SU-DHL-6 (cell line): ENCODE measurements at regions not wholly inside any gene's neighbourhood (a gene's known extent, or its start where the extent isn't known, plus 50 kb on each side); places are given as distances from the start of the nearest gene placed in this dataset.

Experiments used
- H2AFZ ChIP-seq: fragments of 200-600 bp; sonication (generic); 2 replicates; pipeline ENCODE4 v1.6.1; 2014; ENCODE audit warnings: low read depth, mild to moderate bottlenecking, moderate library complexity, mixed read lengths, antibody characterized with exemption, low read length; ENCODE audit not compliant: severe bottlenecking
- H3F3A ChIP-seq: fragments of 200-600 bp; shearing (Covaris generic); 2 replicates; pipeline ENCODE4 v1.6.0; 2016; ENCODE audit warnings: antibody characterized with exemption, mild to moderate bottlenecking; ENCODE audit not compliant: insufficient read depth
- H3K27ac ChIP-seq: fragments of 200-600 bp; sonication (generic); 2 replicates; pipeline ENCODE4 v1.5.1; 2016; ENCODE audit warnings: low read depth, mild to moderate bottlenecking, low read length, moderate library complexity, mixed read lengths
- H3K27me3 ChIP-seq: fragments of 200-600 bp; sonication (generic), shearing (Covaris generic); 2 replicates; pipeline ENCODE4 v1.6.0; 2014; ENCODE audit warnings: mild to moderate bottlenecking, low read length
- H3K36me3 ChIP-seq: fragments of 200-600 bp; sonication (generic); 2 replicates; pipeline ENCODE4 v1.6.1; 2014; ENCODE audit warnings: mild to moderate bottlenecking, low read length, mixed read lengths
- H3K4me2 ChIP-seq: fragments of 300-600, 200-600 bp; shearing (Covaris generic), sonication (generic); 2 replicates; pipeline ENCODE4 v1.6.0; 2014; ENCODE audit warnings: low read length, low read depth, mild to moderate bottlenecking; ENCODE audit not compliant: poor library complexity, severe bottlenecking
- H3K4me3 ChIP-seq: fragments of 200-600 bp; sonication (generic); 2 replicates; pipeline ENCODE4 v1.5.1; 2014; ENCODE audit warnings: antibody characterized with exemption, low read length, mild to moderate bottlenecking, mixed read lengths; ENCODE audit not compliant: insufficient read depth, poor library complexity, severe bottlenecking
- H3K79me2 ChIP-seq: fragments of 200-600 bp; sonication (generic); 2 replicates; pipeline ENCODE4 v1.6.1; 2014; ENCODE audit warnings: mild to moderate bottlenecking, low read length, moderate library complexity; ENCODE audit not compliant: insufficient read depth
- H3K9ac ChIP-seq: fragments of 200-600 bp; sonication (generic); 2 replicates; pipeline ENCODE4 v1.7.0; 2014; ENCODE audit warnings: mild to moderate bottlenecking, low read length
- H3K9me2 ChIP-seq: fragments of 200-600 bp; sonication (generic); replicated peaks from 2 replicates; pipeline ENCODE4 v1.6.1; 2014; ENCODE audit warnings: low read length; ENCODE audit not compliant: insufficient read depth
- H3K9me3 ChIP-seq: fragments of 200-600 bp; sonication (generic); 2 replicates; pipeline ENCODE4 v1.6.1; 2014; ENCODE audit warnings: low read length, mixed read lengths; ENCODE audit not compliant: insufficient read depth
- H4K20me1 ChIP-seq: fragments of 200-600 bp; sonication (generic); 2 replicates; pipeline ENCODE4 v1.6.1; 2014; ENCODE audit warnings: low read depth, mild to moderate bottlenecking, antibody characterized with exemption, low read length, moderate library complexity, mixed read lengths
- EZH2phosphoT487 ChIP-seq: fragments of 200-600 bp; sonication (generic), shearing (Covaris generic); conservative IDR thresholded peaks from 2 replicates; pipeline ENCODE4 v1.6.1; 2018; ENCODE audit warnings: mild to moderate bottlenecking, antibody characterized with exemption, low read length, moderate library complexity, mixed read lengths
- TF ChIP-seq, protein P1 (sequence below): fragments of 200-600 bp; sonication (generic); IDR thresholded peaks from one replicate; pipeline ENCODE4 v1.5.1; 2017; ENCODE audit warnings: antibody characterized with exemption, mild to moderate bottlenecking, low read length, moderate library complexity; ENCODE audit not compliant: insufficient read depth, poor library complexity, severe bottlenecking

DNA sequence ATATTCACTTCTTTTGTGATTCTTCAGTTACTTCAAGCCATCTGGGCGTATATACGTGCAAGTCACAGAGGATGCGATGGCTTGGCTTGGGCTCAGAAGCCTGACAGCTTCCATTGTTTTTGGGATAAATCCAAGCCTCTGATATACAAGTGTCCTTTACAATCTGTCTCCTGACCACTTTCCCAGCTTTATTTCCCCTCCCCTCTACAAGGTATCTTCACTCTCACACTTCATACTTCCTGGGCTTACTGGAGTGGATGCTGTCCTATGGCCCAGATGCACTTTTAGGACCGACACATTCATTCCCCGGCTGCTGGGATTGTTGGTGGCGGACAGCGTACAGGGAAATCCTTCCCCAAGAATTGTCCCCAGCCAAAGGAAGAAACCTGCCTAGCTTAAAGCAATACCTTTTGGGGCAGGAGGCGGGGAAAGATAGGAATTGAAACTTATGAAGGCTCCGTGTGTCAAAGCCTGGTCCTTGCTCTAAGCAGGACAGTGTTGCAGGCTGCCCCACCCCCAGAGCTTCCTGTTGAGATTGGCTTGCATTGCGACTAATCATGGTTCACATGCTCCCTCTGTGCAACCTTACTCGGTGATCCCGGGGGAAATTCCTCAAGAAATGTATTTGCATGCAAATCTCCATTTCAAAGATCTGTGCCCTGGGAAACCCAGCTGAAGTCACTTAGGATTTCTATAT, 802.9 kb upstream of the ID2 start:
- Histone ChIP-seq H3K36me3 (no peaks in the 10 kb centered on the region), H3K79me2 (no peaks in the 10 kb centered on the region), H3K27ac (no peak overlapping the region), H2AFZ (no peak overlapping the region), H3K4me3 (no peak overlapping the region), H3K9ac (no peak overlapping the region), H3K4me2 (no peak overlapping the region), H3K9me3 (no peaks in the 10 kb centered on the region), H4K20me1 (no peaks in the 10 kb centered on the region), H3K9me2 (no peaks in the 10 kb centered on the region), H3K27me3 (no peaks in the 10 kb centered on the region), H3F3A (no peaks in the 10 kb centered on the region)
- TF ChIP-seq EZH2phosphoT487: no peak
- TF ChIP-seq, protein P1, sequence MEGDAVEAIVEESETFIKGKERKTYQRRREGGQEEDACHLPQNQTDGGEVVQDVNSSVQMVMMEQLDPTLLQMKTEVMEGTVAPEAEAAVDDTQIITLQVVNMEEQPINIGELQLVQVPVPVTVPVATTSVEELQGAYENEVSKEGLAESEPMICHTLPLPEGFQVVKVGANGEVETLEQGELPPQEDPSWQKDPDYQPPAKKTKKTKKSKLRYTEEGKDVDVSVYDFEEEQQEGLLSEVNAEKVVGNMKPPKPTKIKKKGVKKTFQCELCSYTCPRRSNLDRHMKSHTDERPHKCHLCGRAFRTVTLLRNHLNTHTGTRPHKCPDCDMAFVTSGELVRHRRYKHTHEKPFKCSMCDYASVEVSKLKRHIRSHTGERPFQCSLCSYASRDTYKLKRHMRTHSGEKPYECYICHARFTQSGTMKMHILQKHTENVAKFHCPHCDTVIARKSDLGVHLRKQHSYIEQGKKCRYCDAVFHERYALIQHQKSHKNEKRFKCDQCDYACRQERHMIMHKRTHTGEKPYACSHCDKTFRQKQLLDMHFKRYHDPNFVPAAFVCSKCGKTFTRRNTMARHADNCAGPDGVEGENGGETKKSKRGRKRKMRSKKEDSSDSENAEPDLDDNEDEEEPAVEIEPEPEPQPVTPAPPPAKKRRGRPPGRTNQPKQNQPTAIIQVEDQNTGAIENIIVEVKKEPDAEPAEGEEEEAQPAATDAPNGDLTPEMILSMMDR: no peak

DNA sequence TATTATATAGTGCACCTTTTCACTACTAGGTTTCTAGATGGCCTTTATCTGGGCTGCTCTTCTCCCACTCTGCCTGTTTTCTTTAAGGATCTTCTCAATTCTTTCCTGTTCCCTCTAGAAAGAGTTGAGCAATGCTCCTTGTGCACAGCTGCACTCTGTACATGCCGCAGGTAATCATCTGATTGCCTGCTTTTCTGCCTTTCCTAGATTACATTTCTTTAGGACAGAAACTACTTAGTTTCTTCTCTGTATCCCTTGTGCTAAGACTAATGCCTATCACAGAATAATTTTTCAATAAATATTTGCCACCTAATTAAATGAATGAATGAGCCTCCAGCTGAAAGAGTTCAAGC, 802.4 kb upstream of the ID2 start:
- H3K9ac ChIP-seq: no peak overlapping the region
- no peaks in the 10 kb centered on the region for H3K9me2 ChIP-seq
- H3K27me3 ChIP-seq: no peaks in the 10 kb centered on the region
- no peak overlapping the region for H3K4me3 ChIP-seq
- H3K79me2 ChIP-seq: no peaks in the 10 kb centered on the region
- no peak overlapping the region for H3K27ac ChIP-seq
- H3K9me3 ChIP-seq: no peaks in the 10 kb centered on the region
- TF ChIP-seq, protein P1: no peak
- no peak for TF ChIP-seq EZH2phosphoT487
- no peaks in the 10 kb centered on the region for H3F3A ChIP-seq
- H4K20me1 ChIP-seq: no peaks in the 10 kb centered on the region
- no peak overlapping the region for H2AFZ ChIP-seq
- H3K36me3 ChIP-seq: no peaks in the 10 kb centered on the region
- H3K4me2 ChIP-seq: no peak overlapping the region

DNA sequence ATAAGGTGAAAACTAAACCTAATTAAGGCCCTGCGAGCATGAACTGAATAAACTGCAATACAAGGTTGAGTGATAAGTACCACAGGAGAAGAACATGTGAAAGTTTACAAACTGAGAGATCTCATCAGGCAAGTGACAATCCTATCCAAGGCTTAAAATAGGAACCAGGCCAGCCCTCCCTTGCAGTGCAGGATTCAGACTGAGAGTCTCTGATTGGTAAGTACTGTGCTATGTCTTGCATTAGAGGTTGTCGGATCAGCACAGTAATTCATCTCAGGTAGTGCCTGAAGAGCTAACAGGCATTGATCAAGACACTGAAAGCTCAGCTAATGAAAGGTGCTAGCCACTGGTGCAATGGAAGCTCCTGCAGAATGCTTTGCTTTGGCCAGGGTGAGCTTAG, 801.7 kb upstream of the ID2 start:
- Histone ChIP-seq H3K4me2 (no peak overlapping the region), H2AFZ (no peak overlapping the region), H3K79me2 (no peaks in the 10 kb centered on the region), H4K20me1 (no peaks in the 10 kb centered on the region), H3K27me3 (no peaks in the 10 kb centered on the region), H3K9ac (no peak overlapping the region), H3F3A (no peaks in the 10 kb centered on the region), H3K9me2 (no peaks in the 10 kb centered on the region), H3K27ac (no peak overlapping the region), H3K4me3 (no peak overlapping the region), H3K36me3 (no peaks in the 10 kb centered on the region), H3K9me3 (no peaks in the 10 kb centered on the region)
- TF ChIP-seq, protein P1: no peak
- no peak for TF ChIP-seq EZH2phosphoT487
